HG02763 (cell line): ENCODE measurements at regions not wholly inside any gene's neighbourhood (a gene's known extent, or its start where the extent isn't known, plus 50 kb on each side); places are given as distances from the start of the nearest gene placed in this dataset.

Experiments
- ATAC-seq: cut with Tn5 transposase; IDR thresholded peaks from one replicate; pipeline ENCODE4 v1.9.1; 2021; ENCODE audit warnings: mild to moderate bottlenecking, moderate library complexity; ENCODE audit not compliant: unreplicated experiment

GRCh38 chr2:147384659-147385058 lies 460.2 kb upstream of the ACVR2A start:
- ATAC-seq, result no peak

DNA sequence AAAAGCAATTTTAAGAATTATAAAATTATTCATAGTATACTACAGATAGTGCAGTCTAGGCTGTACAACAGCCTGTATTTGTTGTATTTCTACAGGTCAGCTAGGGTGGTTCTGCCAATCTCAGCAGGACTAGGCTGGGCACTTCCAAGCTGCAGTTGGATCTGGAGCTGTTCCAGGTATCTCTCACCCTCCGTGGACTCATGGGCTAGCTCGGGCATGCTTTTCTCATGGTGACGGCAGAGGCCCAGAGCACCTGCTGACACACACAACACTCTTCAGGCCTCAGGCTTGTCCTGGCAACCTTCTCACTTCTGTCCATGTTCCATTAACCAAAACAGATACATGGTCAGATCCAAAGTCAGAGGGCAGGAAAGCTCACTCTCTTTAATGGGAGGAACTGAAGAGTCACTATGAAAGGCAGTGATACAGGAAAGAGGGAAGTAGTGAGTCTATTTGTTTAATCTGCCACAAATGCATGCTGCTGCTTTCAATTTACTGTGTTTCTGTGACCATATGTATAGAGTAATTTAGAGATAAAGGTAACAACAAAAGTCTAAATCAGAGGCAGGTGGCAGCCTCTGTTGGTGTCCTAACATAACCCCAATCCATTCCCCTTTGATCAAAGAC lies 462.4 kb upstream of the ACVR2A start:
- no peak for ATAC-seq

GRCh38 chr2:147378403-147378802 lies 466.4 kb upstream of the ACVR2A start:
- no peak for ATAC-seq

DNA sequence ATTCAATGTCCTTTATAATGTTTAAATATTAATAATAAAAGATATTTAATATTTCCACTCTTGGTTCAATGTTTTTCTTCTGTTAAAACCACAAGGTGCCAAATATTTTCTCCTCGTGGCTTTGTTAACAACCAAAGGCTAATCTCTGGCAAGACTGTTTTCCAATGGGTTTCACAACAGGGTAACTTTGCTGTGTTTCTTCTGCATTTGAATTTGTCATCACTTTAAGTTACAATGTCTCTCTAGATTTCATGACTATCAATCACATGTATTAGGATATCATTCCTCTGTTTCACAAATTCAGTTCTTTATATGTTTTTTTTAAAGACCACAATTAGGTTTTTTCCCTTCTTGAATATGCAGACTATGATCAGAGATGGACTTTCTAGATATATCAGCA lies 469.8 kb upstream of the ACVR2A start:
- ATAC-seq, result no peak

DNA sequence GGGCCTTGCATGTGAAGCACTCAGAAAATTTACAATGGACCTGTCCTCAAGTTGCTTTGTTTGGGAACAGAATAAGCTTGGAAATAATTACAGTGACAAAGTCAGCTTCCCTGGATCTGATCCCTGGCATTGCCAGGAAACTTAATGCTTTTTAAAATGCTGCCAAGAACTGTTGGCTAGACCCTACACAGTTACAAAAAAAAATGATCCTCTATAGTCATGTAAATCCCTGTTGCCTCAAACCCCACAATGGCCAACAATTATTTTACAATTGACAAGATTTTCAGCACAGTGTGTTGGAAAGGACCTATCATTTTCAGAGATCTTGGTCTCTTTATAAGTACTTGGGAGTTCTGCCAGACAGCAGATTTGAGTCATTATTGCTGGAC lies 470.4 kb upstream of the ACVR2A start:
- no peak for ATAC-seq

GRCh38 chr2:147373800-147374422 lies 470.9 kb upstream of the ACVR2A start:
- ATAC-seq, result no peak

DNA sequence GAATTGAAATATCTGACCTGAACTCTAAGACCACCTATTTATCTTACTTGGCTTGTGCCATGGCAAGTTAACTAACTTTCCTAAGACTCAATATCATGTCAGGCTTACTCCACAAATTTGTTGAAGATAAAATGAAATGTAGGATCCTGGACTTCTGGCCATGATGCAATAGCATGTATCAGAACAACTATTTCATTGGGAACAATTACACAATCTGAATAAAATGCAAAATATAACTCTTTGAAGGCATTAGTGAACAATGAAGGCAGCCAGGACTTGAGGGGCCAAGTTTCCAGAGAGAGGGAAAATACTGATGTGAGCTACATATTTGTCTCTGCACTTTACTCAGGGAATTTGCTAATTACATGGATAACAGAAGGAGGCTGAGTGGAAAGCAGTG lies 476.5 kb upstream of the ACVR2A start:
- no peak for ATAC-seq

- ATAC-seq, result no peak
These were observed 478.6 kb upstream of the ACVR2A start for GRCh38 chr2:147366279-147366678.

- ATAC-seq, result no peak
These were observed 479.2 kb upstream of the ACVR2A start for GRCh38 chr2:147365622-147366021.

GRCh38 chr2:147364597-147364996 lies 480.2 kb upstream of the ACVR2A start:
- ATAC-seq, result no peak

- no peak for ATAC-seq
These were observed 481.6 kb upstream of the ACVR2A start for GRCh38 chr2:147363181-147363580.

GRCh38 chr2:147358375-147358774 lies 486.5 kb upstream of the ACVR2A start:
- ATAC-seq, result no peak

GRCh38 chr2:147356157-147356556 lies 488.7 kb upstream of the ACVR2A start:
- ATAC-seq, result no peak

GRCh38 chr2:147355706-147356105 lies 489.1 kb upstream of the ACVR2A start:
- no peak for ATAC-seq

GRCh38 chr2:147353072-147353381 lies 491.8 kb upstream of the ACVR2A start:
- no peak for ATAC-seq

DNA sequence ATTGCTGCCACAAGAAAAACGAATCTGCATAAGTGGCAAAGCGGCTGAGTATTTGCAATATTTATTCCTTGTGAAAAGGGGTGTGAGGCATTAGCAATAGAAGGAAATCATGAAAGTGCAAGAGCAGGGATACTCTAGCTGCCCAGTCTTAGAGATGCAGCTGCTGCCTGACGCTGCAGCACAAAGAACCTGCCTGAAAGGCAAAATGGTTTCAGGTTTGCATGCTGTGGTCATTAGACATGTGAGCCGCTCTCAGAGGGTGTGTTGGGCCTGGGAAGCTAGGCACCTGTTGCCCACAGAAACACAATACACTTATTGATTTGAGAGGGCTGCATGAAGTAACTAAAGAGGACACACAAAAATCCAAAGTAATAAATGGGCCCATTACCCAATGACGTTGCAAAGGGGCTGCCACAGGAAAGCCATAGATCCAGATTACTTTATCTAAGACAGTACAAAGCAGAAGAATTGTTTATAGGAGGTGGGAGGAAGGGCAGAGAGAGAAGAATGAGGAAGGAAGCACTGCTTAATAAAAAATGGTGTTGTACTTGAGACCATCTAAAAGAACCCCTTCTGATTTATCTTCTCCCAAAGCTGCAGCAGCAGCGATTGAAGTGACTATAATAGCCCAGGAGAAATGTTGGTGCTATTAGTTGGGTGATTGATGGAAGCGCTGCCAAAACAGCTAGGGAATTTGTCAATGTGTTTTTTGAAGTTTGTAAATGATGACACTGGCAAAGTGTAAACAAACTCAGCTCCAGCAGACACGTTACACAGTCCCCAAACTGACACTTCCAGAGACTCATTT lies 492.4 kb upstream of the ACVR2A start:
- ATAC-seq, result no peak

DNA sequence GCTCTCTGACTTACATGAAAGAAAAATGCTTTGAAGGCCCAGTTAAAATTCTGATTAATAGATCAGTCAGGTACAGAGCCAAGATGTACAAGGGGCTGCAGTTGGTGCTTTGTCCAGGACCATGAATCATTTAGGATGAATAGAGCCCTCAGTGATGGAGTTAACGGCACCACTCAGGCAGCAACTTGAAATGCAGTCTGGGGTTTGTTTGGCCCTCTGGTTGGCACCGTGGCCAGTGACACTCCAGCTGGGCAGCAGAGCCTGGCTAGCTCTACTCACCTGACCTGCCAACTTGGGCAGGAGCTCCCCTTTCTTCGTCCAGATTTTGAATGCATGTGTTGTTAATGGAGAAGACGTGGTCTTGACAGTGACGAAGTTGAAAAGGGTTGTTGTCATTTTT lies 493.0 kb upstream of the ACVR2A start:
- ATAC-seq, result no peak

- ATAC-seq, result no peak
These were observed 495.8 kb upstream of the ACVR2A start for GRCh38 chr2:147348931-147349555.

DNA sequence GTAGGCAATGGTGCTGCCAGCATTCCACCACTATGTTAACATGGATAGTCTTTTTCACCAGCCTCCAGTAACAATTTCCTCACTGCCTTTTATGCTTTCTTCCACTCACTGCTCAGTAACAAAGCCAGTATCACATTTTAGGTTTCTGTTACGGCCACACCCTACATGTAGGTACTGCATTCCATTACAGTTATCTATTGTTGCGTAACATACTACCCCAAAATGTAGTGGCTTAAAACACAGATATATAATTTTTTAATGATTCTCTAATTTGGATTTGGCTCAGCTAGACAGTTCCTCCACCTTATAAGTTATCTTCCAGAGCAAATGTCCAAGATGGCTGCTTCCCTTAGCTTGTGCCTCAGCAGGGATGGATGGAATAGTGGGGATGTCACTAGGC lies 498.7 kb upstream of the ACVR2A start:
- ATAC-seq, result no peak

DNA sequence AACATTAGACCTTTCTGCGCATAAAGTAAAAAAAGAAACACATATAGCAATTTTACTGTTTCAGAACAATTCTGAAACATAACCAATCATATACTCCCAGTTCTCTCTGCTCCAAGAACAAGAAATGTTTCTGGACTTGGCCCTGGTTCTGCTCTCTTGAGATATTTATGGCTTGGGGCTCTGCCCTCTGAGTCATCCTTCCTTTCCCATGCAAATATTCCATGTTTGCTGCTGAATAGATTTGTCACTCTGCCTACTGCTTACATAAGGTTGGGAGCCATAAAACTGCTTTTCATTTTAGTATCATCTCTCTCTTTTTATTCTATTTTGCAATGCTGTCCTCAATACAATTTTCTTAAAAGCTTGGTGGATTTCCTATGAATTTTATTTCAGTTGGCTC lies 499.6 kb upstream of the ACVR2A start:
- no peak for ATAC-seq

DNA sequence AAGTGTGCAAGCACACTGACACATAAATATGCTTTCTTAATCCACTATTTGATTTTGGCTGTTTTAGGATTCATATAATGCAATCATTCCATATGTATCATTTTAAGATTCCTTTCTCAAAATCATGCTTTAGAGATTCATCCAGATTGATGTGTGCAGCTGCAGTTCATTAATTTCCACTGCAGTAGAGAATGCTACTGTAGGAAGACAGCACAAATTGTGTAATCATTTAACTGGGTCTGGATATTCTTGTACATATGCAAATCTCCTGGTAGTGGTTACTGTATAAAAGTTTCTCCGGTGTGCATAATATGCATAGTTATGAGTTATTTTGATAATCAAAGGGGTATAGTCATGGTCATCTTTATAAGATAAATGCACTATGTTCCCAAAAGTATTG lies 502.5 kb upstream of the ACVR2A start:
- ATAC-seq, result no peak
